Lower leg skin (tissue), 4 donors: ENCODE measurements at regions not wholly inside any gene's neighbourhood (a gene's known extent, or its start where the extent isn't known, plus 50 kb on each side); places are given as distances from the start of the nearest gene placed in this dataset.
A peak's percentile ranks its signal among the peaks of the same experiment; 100 is the strongest.

Experiments used
- DNase-seq, 2 donors: peaks; one replicate each; pipeline ENCODE4 v3.0.0-alpha.2; 2019; ENCODE audit warnings: low spot score in 2 of 2
- H3K4me3 ChIP-seq: fragments of 200-600 bp; sonication (generic); 2 replicates; pipeline ENCODE4 v1.5.1; 2017; ENCODE audit warnings: mild to moderate bottlenecking, low read depth; ENCODE audit not compliant: poor library complexity, severe bottlenecking
- CTCF ChIP-seq, 3 donors: fragments of 450-650 bp; IDR thresholded peaks; one replicate each; pipeline ENCODE4 v1.5.1; 2016; ENCODE audit warnings: antibody characterized with exemption in 3 of 3, mild to moderate bottlenecking in 3 of 3, moderate library complexity in 2 of 3
- POLR2A ChIP-seq, 2 donors: fragments of 450-650 bp; IDR thresholded peaks; one replicate each; pipeline ENCODE4 v1.6.1; 2016 to 2017; ENCODE audit warnings: antibody characterized with exemption in 2 of 2, mild to moderate bottlenecking in 1 of 2, moderate library complexity in 1 of 2
- WGBS, 2 donors: methylation state at CpG; one replicate each; pipeline ENCODE4 v1.1.5; 2018; 5-methylcytosine and 5-hydroxymethylcytosine counted together
- intact Hi-C: fragments of 100-400 bp; cut with DNase I; formaldehyde crosslinking; loops from one replicate; pipeline ENCODE4 v1.15.0; 2023; ENCODE audit warnings: low total_unique reads

- intact Hi-C loops, result no loop called here
Observed at GRCh38 chr1:221164029-221164428, 284.8 kb downstream of the HLX start.

GRCh38 chr1:221164951-221165838 is 286.0 kb downstream of the HLX start:
- TF ChIP-seq POLR2A (IDR thresholded peaks at IDR 0.05), result no peak
- no peak for TF ChIP-seq CTCF (IDR thresholded peaks at IDR 0.05)
- intact Hi-C loops, result no loop called here
- H3K4me3 ChIP-seq, result no peak overlapping the region
- DNase-seq, result no peak
- WGBS, 2 donors, result 82% methylated on average over 4 of the region's 4 CpGs

More at GRCh38 chr1:221164029-221164428, 284.8 kb downstream of the HLX start:
- WGBS, 2 donors, result 65 to 71% methylated on average over 1 of the region's 1 CpG
- TF ChIP-seq POLR2A (IDR thresholded peaks at IDR 0.05) (no peak), CTCF (IDR thresholded peaks at IDR 0.05) (no peak)
- no peak for DNase-seq
- H3K4me3 ChIP-seq, result no peak overlapping the region

- 68 to 82% methylated on average over 7 of the region's 7 CpGs for WGBS, 2 donors
- H3K4me3 ChIP-seq, result no peak overlapping the region
- TF ChIP-seq POLR2A (IDR thresholded peaks at IDR 0.05) (no peak), CTCF (IDR thresholded peaks at IDR 0.05) (no peak)
- DNase-seq, result no peak
- intact Hi-C loops, result no loop called here
Observed at GRCh38 chr1:221165839-221166500, 286.7 kb downstream of the HLX start.

- H3K4me3 ChIP-seq, result no peak overlapping the region
- 79 to 82% methylated on average over 4 of the region's 4 CpGs for WGBS, 2 donors
- peak in 1 of 2 donors; percentile 19 for DNase-seq
- intact Hi-C loops, result no loop called here
- TF ChIP-seq POLR2A (IDR thresholded peaks at IDR 0.05), result no peak
- no peak for TF ChIP-seq CTCF (IDR thresholded peaks at IDR 0.05)
Observed at GRCh38 chr1:221166559-221167318, 287.5 kb downstream of the HLX start.

GRCh38 chr1:221169447-221169889 is 290.2 kb downstream of the HLX start:
- WGBS, 2 donors, result 78 to 80% methylated on average over 2 of the region's 2 CpGs
- no peak for DNase-seq
- H3K4me3 ChIP-seq, result no peak overlapping the region
- no peak for TF ChIP-seq POLR2A (IDR thresholded peaks at IDR 0.05)
- intact Hi-C loops, result no loop called here

GRCh38 chr1:221170171-221170570 is 290.9 kb downstream of the HLX start:
- no peak for DNase-seq
- no peak for TF ChIP-seq POLR2A (IDR thresholded peaks at IDR 0.05)
- no peak for TF ChIP-seq CTCF (IDR thresholded peaks at IDR 0.05)
- H3K4me3 ChIP-seq, result no peak overlapping the region
- intact Hi-C loops, result no loop called here
